GM10266 (cell line): ENCODE measurements at regions not wholly inside any gene's neighbourhood (a gene's known extent, or its start where the extent isn't known, plus 50 kb on each side); places are given as distances from the start of the nearest gene placed in this dataset.

Experiments used
- DNase-seq: peaks from one replicate; pipeline ENCODE4 v3.0.0; 2012; ENCODE audit errors: extremely low spot score
- TF ChIP-seq, protein P1 (sequence below): IDR thresholded peaks from 2 replicates; pipeline ENCODE4 v1.5.1; 2012; ENCODE audit warnings: mild to moderate bottlenecking, low read depth; ENCODE audit not compliant: control insufficient read depth, insufficient read depth; ENCODE audit errors: missing control alignments

DNA sequence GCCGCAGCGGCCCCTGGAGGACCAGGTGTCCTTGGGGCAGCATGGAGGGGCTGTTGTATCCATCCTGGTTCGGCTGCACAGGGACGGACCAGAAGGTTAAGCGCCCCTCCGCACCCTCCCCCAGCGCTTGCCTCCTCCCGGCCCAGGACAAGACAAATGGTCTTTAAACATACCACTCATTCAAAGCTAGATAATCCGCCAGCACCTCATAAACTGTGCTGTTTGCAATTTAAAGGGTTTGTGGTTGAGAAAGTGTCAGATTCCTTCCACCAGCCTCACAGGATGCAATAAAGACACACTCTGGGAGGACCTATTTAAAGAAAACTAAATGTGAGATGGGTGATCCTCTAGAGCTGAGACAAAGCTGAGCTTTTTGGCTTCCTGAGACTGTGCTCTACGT, 426.2 kb upstream of the EEF2KMT start:
- no peak for DNase-seq

DNA sequence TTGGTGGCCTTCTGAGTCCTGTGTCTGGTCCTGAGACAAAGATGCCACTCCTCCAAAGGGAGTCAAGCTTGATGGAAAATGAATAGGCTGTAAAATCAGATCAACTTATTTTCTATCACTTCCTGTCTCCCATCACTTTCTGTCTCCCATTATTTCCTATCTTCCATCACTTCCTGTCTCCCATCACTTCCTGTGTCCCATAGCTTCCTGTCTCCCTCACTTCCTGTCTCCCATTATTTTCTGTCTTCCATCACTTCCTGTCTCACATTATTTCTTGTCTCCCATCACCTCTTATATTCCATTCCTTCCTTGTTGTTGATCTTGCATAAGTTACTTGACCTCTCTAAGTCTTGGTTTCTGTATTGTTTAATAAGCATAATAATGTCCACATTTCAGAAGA, 418.5 kb upstream of the EEF2KMT start:
- TF ChIP-seq, protein P1, sequence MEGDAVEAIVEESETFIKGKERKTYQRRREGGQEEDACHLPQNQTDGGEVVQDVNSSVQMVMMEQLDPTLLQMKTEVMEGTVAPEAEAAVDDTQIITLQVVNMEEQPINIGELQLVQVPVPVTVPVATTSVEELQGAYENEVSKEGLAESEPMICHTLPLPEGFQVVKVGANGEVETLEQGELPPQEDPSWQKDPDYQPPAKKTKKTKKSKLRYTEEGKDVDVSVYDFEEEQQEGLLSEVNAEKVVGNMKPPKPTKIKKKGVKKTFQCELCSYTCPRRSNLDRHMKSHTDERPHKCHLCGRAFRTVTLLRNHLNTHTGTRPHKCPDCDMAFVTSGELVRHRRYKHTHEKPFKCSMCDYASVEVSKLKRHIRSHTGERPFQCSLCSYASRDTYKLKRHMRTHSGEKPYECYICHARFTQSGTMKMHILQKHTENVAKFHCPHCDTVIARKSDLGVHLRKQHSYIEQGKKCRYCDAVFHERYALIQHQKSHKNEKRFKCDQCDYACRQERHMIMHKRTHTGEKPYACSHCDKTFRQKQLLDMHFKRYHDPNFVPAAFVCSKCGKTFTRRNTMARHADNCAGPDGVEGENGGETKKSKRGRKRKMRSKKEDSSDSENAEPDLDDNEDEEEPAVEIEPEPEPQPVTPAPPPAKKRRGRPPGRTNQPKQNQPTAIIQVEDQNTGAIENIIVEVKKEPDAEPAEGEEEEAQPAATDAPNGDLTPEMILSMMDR, result no peak
- DNase-seq, result no peak

More for the DNA sequence above, 426.2 kb upstream of the EEF2KMT start:
- TF ChIP-seq, protein P1, result no peak

GRCh38 chr16:5512014-5512413, 414.4 kb upstream of the EEF2KMT start:
- TF ChIP-seq, protein P1, result no peak

GRCh38 chr16:5510819-5511370, 413.3 kb upstream of the EEF2KMT start:
- DNase-seq, result no peak
- TF ChIP-seq, protein P1, result no peak

More at GRCh38 chr16:5512014-5512413, 414.4 kb upstream of the EEF2KMT start:
- no peak for DNase-seq

GRCh38 chr16:5509794-5510193, 412.2 kb upstream of the EEF2KMT start:
- TF ChIP-seq, protein P1, result no peak
- DNase-seq, result no peak

GRCh38 chr16:5509336-5509735, 411.7 kb upstream of the EEF2KMT start:
- DNase-seq, result no peak
- TF ChIP-seq, protein P1, result no peak

DNA sequence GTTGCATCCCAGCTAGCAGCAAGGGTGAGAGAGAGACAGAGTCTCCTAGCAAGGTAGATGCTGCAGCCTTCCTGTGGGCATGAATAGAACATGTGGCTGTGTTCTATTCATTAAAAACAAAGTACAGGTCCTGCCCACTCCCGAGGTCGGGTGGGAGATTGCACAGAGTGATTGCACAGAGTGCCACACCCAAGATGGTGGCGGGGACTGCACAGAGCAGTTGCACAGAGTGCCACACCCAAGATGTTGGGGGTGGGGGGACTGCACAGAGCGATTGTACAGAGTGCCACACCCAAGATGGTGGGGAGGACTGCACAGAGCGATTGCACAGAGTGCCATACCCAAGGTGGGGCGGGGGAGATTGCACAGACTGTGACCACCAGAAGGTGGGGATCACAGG, 410.8 kb upstream of the EEF2KMT start:
- DNase-seq, result no peak
- TF ChIP-seq, protein P1, result no peak
